Left kidney (tissue), 1 donor: ENCODE measurements at regions not wholly inside any gene's neighbourhood (a gene's known extent, or its start where the extent isn't known, plus 50 kb on each side); places are given as distances from the start of the nearest gene placed in this dataset.
"Not testable (repeated sequence)": the region's sequence is repeated elsewhere in the genome, so short reads cannot be mapped to it uniquely, and the experiment has no call there.

Source experiments
- DNase-seq: peaks from one replicate; pipeline ENCODE4 v3.0.0-alpha.2; 2013

GRCh38 chr5:52255308-52255707 lies 532.4 kb upstream of the ITGA1 start:
- DNase-seq = no peak

GRCh38 chr5:52262844-52263243 lies 524.9 kb upstream of the ITGA1 start:
- no peak for DNase-seq

- DNase-seq = peak; percentile 41
Measured at GRCh38 chr5:52269401-52269800, 518.3 kb upstream of the ITGA1 start.

GRCh38 chr5:52269859-52270258 lies 517.9 kb upstream of the ITGA1 start:
- peak; percentile 3 for DNase-seq

- DNase-seq = peak; percentile 4
Measured at GRCh38 chr5:52275639-52276038, 512.1 kb upstream of the ITGA1 start.

GRCh38 chr5:52277101-52277500 lies 510.6 kb upstream of the ITGA1 start:
- DNase-seq = no peak

GRCh38 chr5:52282647-52283046 lies 505.1 kb upstream of the ITGA1 start:
- no peak for DNase-seq

GRCh38 chr5:52283221-52283620 lies 504.5 kb upstream of the ITGA1 start:
- no peak for DNase-seq

GRCh38 chr5:52300703-52301372 lies 486.9 kb upstream of the ITGA1 start:
- no peak for DNase-seq

GRCh38 chr5:52304816-52305215 lies 482.9 kb upstream of the ITGA1 start:
- not testable (repeated sequence) for DNase-seq

- no peak for DNase-seq
Measured at GRCh38 chr5:52328220-52328806, 459.4 kb upstream of the ITGA1 start.

GRCh38 chr5:52331725-52332124 lies 456.0 kb upstream of the ITGA1 start:
- DNase-seq = no peak

GRCh38 chr5:52334367-52334766 lies 453.3 kb upstream of the ITGA1 start:
- no peak for DNase-seq

GRCh38 chr5:52339285-52339684 lies 448.4 kb upstream of the ITGA1 start:
- DNase-seq = no peak

GRCh38 chr5:52342361-52342760 lies 445.4 kb upstream of the ITGA1 start:
- DNase-seq = no peak

GRCh38 chr5:52356311-52356918 lies 431.3 kb upstream of the ITGA1 start:
- peak; percentile 15 for DNase-seq

GRCh38 chr5:52359261-52359660 lies 428.5 kb upstream of the ITGA1 start:
- no peak for DNase-seq

- DNase-seq = no peak
Measured at GRCh38 chr5:52360985-52361384, 426.7 kb upstream of the ITGA1 start.

GRCh38 chr5:52374286-52374685 lies 413.4 kb upstream of the ITGA1 start:
- no peak for DNase-seq

- no peak for DNase-seq
Measured at GRCh38 chr5:52375969-52376368, 411.7 kb upstream of the ITGA1 start.

GRCh38 chr5:52376592-52376991 lies 411.1 kb upstream of the ITGA1 start:
- no peak for DNase-seq

- no peak for DNase-seq
Measured at GRCh38 chr5:52378237-52378636, 409.5 kb upstream of the ITGA1 start.

GRCh38 chr5:52388349-52388748 lies 399.4 kb upstream of the ITGA1 start:
- DNase-seq = no peak

GRCh38 chr5:52392321-52392720 lies 395.4 kb upstream of the ITGA1 start:
- DNase-seq = no peak
